ENCODE measurements at regions not wholly inside any gene's neighbourhood (a gene's known extent, or its start where the extent isn't known, plus 50 kb on each side); places are given as distances from the start of the nearest gene placed in this dataset.

GRCh38 chr2:238709325-238710025 lies 138.4 kb upstream of the TWIST2 start:
- Mint-ChIP-seq H3K4me3 (no peak overlapping the region), H3K4me1 (no peaks in the 10 kb centered on the region)
- ATAC-seq (replicated peaks), result no peak

GRCh38 chr2:238710032-238710735 lies 137.7 kb upstream of the TWIST2 start:
- Mint-ChIP-seq H3K27ac (no peak overlapping the region), H3K36me3 (ENCODE audit: low read depth) (no peaks in the 10 kb centered on the region), H3K4me1 (no peaks in the 10 kb centered on the region), H3K27me3 (peaks cover 19% of the 10 kb centered on the region), H3K4me3 (no peak overlapping the region), H3K9me3 (no peaks in the 10 kb centered on the region)
- no peak for ATAC-seq (replicated peaks)

More at GRCh38 chr2:238709325-238710025, 138.4 kb upstream of the TWIST2 start:
- no peak overlapping the region for H3K27ac Mint-ChIP-seq
- no peaks in the 10 kb centered on the region for H3K9me3 Mint-ChIP-seq
- no peaks in the 10 kb centered on the region for H3K36me3 Mint-ChIP-seq (ENCODE audit: low read depth)
- H3K27me3 Mint-ChIP-seq, result peaks cover 22% of the 10 kb centered on the region

GRCh38 chr2:238710787-238711186 lies 137.1 kb upstream of the TWIST2 start:
- H3K4me3 Mint-ChIP-seq, result no peak overlapping the region
- no peaks in the 10 kb centered on the region for H3K4me1 Mint-ChIP-seq
- no peak overlapping the region for H3K27ac Mint-ChIP-seq
- H3K27me3 Mint-ChIP-seq, result peaks cover 21% of the 10 kb centered on the region
- no peaks in the 10 kb centered on the region for H3K36me3 Mint-ChIP-seq (ENCODE audit: low read depth)
- no peak for ATAC-seq (replicated peaks)
- no peaks in the 10 kb centered on the region for H3K9me3 Mint-ChIP-seq

GRCh38 chr2:238711346-238711745 lies 136.5 kb upstream of the TWIST2 start:
- Mint-ChIP-seq H3K27me3 (peaks cover 27% of the 10 kb centered on the region), H3K27ac (no peak overlapping the region), H3K9me3 (no peaks in the 10 kb centered on the region), H3K4me3 (no peak overlapping the region), H3K4me1 (no peaks in the 10 kb centered on the region), H3K36me3 (ENCODE audit: low read depth) (no peaks in the 10 kb centered on the region)
- ATAC-seq (replicated peaks), result no peak

GRCh38 chr2:238712011-238712410 lies 135.9 kb upstream of the TWIST2 start:
- H3K27me3 Mint-ChIP-seq, result peaks cover 32% of the 10 kb centered on the region
- no peaks in the 10 kb centered on the region for H3K9me3 Mint-ChIP-seq
- no peaks in the 10 kb centered on the region for H3K36me3 Mint-ChIP-seq (ENCODE audit: low read depth)
- H3K27ac Mint-ChIP-seq, result no peak overlapping the region
- no peaks in the 10 kb centered on the region for H3K4me1 Mint-ChIP-seq
- no peak overlapping the region for H3K4me3 Mint-ChIP-seq
- no peak for ATAC-seq (replicated peaks)

GRCh38 chr2:238713198-238713826 lies 134.6 kb upstream of the TWIST2 start:
- H3K9me3 Mint-ChIP-seq, result no peaks in the 10 kb centered on the region
- no peaks in the 10 kb centered on the region for H3K4me1 Mint-ChIP-seq
- no peaks in the 10 kb centered on the region for H3K36me3 Mint-ChIP-seq (ENCODE audit: low read depth)
- H3K27ac Mint-ChIP-seq, result no peak overlapping the region
- ATAC-seq (replicated peaks), result no peak
- H3K27me3 Mint-ChIP-seq, result peaks cover 29% of the 10 kb centered on the region
- H3K4me3 Mint-ChIP-seq, result no peak overlapping the region

- H3K27ac Mint-ChIP-seq, result no peak overlapping the region
- no peaks in the 10 kb centered on the region for H3K4me1 Mint-ChIP-seq
- no peaks in the 10 kb centered on the region for H3K9me3 Mint-ChIP-seq
- H3K36me3 Mint-ChIP-seq (ENCODE audit: low read depth), result no peaks in the 10 kb centered on the region
- H3K27me3 Mint-ChIP-seq, result peaks cover 23% of the 10 kb centered on the region
- H3K4me3 Mint-ChIP-seq, result no peak overlapping the region
- ATAC-seq (replicated peaks), result no peak
Measured at GRCh38 chr2:238714038-238714528, 133.8 kb upstream of the TWIST2 start.

GRCh38 chr2:238716171-238716570 lies 131.7 kb upstream of the TWIST2 start:
- H3K27me3 Mint-ChIP-seq, result peaks cover 30% of the 10 kb centered on the region
- no peaks in the 10 kb centered on the region for H3K9me3 Mint-ChIP-seq
- no peaks in the 10 kb centered on the region for H3K36me3 Mint-ChIP-seq (ENCODE audit: low read depth)
- H3K4me3 Mint-ChIP-seq, result peak overlapping the region; percentile 24
- H3K4me1 Mint-ChIP-seq, result no peaks in the 10 kb centered on the region
- ATAC-seq (replicated peaks), result peak; percentile 48
- H3K27ac Mint-ChIP-seq, result no peak overlapping the region

- H3K4me1 Mint-ChIP-seq, result no peaks in the 10 kb centered on the region
- no peaks in the 10 kb centered on the region for H3K9me3 Mint-ChIP-seq
- ATAC-seq (replicated peaks), result peak; percentile 29
- H3K36me3 Mint-ChIP-seq (ENCODE audit: low read depth), result no peaks in the 10 kb centered on the region
- H3K4me3 Mint-ChIP-seq, result peak overlapping the region; percentile 24
- H3K27me3 Mint-ChIP-seq, result peaks cover 30% of the 10 kb centered on the region
- no peak overlapping the region for H3K27ac Mint-ChIP-seq
Measured at GRCh38 chr2:238716585-238716984, 131.3 kb upstream of the TWIST2 start.

- H3K27ac Mint-ChIP-seq, result no peak overlapping the region
- no peak overlapping the region for H3K4me3 Mint-ChIP-seq
- no peak for ATAC-seq (replicated peaks)
- no peaks in the 10 kb centered on the region for H3K36me3 Mint-ChIP-seq (ENCODE audit: low read depth)
- H3K4me1 Mint-ChIP-seq, result no peaks in the 10 kb centered on the region
- peaks cover 25% of the 10 kb centered on the region for H3K27me3 Mint-ChIP-seq
- no peaks in the 10 kb centered on the region for H3K9me3 Mint-ChIP-seq
Measured at GRCh38 chr2:238717084-238717483, 130.8 kb upstream of the TWIST2 start.

GRCh38 chr2:238719641-238720040 lies 128.2 kb upstream of the TWIST2 start:
- no peaks in the 10 kb centered on the region for H3K4me1 Mint-ChIP-seq
- peaks cover 28% of the 10 kb centered on the region for H3K27me3 Mint-ChIP-seq
- peaks cover 4% of the 10 kb centered on the region for H3K9me3 Mint-ChIP-seq
- H3K27ac Mint-ChIP-seq, result no peak overlapping the region
- no peak overlapping the region for H3K4me3 Mint-ChIP-seq
- no peak for ATAC-seq (replicated peaks)
- no peaks in the 10 kb centered on the region for H3K36me3 Mint-ChIP-seq (ENCODE audit: low read depth)

- Mint-ChIP-seq H3K9me3 (peaks cover 4% of the 10 kb centered on the region), H3K27ac (no peak overlapping the region), H3K27me3 (peaks cover 34% of the 10 kb centered on the region), H3K4me3 (no peak overlapping the region), H3K36me3 (ENCODE audit: low read depth) (no peaks in the 10 kb centered on the region), H3K4me1 (no peaks in the 10 kb centered on the region)
- ATAC-seq (replicated peaks), result peak; percentile 65
Measured at GRCh38 chr2:238720232-238720672, 127.6 kb upstream of the TWIST2 start.

GRCh38 chr2:238722181-238722580 lies 125.7 kb upstream of the TWIST2 start:
- Mint-ChIP-seq H3K4me1 (no peaks in the 10 kb centered on the region), H3K9me3 (peaks cover 8% of the 10 kb centered on the region), H3K4me3 (no peak overlapping the region), H3K36me3 (ENCODE audit: low read depth) (no peaks in the 10 kb centered on the region), H3K27ac (no peak overlapping the region), H3K27me3 (peaks cover 24% of the 10 kb centered on the region)
- no peak for ATAC-seq (replicated peaks)

GRCh38 chr2:238722883-238723282 lies 125.0 kb upstream of the TWIST2 start:
- H3K9me3 Mint-ChIP-seq, result peaks cover 8% of the 10 kb centered on the region
- no peak for ATAC-seq (replicated peaks)
- no peaks in the 10 kb centered on the region for H3K36me3 Mint-ChIP-seq (ENCODE audit: low read depth)
- no peak overlapping the region for H3K27ac Mint-ChIP-seq
- H3K4me1 Mint-ChIP-seq, result no peaks in the 10 kb centered on the region
- no peak overlapping the region for H3K4me3 Mint-ChIP-seq
- peaks cover 25% of the 10 kb centered on the region for H3K27me3 Mint-ChIP-seq

All from activated T-helper 17 cell treated with anti-CD3 and anti-CD28 coated beads, Interleukin-2, amount 50 U/mL, for 72 hours (primary cell).